CD8-positive, alpha-beta memory T cell (primary cell): ENCODE measurements at regions not wholly inside any gene's neighbourhood (a gene's known extent, or its start where the extent isn't known, plus 50 kb on each side); places are given as distances from the start of the nearest gene placed in this dataset.

Experiments used
- CTCF ChIA-PET: fragments of 350-600 bp; sonication (Branson Sonifier 250); formaldehyde crosslinking; loops from one replicate; lab custom pipeline; 2021; ENCODE audit warnings: antibody characterized with exemption; lab: Charles Lee
- POLR2A ChIA-PET: fragments of 350-600 bp; sonication (Branson Sonifier 250); formaldehyde crosslinking; loops from one replicate; lab custom pipeline; 2021; ENCODE audit warnings: antibody characterized with exemption; lab: Charles Lee
- DNase-seq, 5 donors: peaks; one replicate each; pipeline versions ENCODE4 v3.0.0 to v3.0.0-alpha.2; 2020 to 2022; ENCODE audit warnings: mixed read lengths in 1 of 5
- H3K27ac ChIP-seq: one replicate; pipeline ENCODE4 v1.7.0; 2013; ENCODE audit warnings: low read depth, mild to moderate bottlenecking, low read length, moderate library complexity
- H3K27me3 ChIP-seq: 2 replicates; pipeline ENCODE4 v1.7.0; 2013; ENCODE audit warnings: low read length, mild to moderate bottlenecking; ENCODE audit not compliant: insufficient read depth, poor library complexity, severe bottlenecking
- H3K36me3 ChIP-seq: 2 replicates; pipeline ENCODE4 v1.7.0; 2013; ENCODE audit warnings: mild to moderate bottlenecking, low read length, moderate library complexity; ENCODE audit not compliant: insufficient read depth
- H3K4me1 ChIP-seq: 2 replicates; pipeline ENCODE4 v1.7.0; 2013; ENCODE audit warnings: mild to moderate bottlenecking, low read length, moderate library complexity; ENCODE audit not compliant: insufficient read depth
- H3K4me3 ChIP-seq: 2 replicates; pipeline ENCODE4 v1.7.0; 2013; ENCODE audit warnings: mild to moderate bottlenecking, low read length
- H3K9me3 ChIP-seq: 2 replicates; pipeline ENCODE4 v1.7.0; 2013; ENCODE audit warnings: mild to moderate bottlenecking, low read length
- H3K27ac Mint-ChIP-seq, 8 donors: one replicate each; pipeline ENCODE4 v1.8.0; 2020 to 2021; ENCODE audit warnings: mixed read lengths in 8 of 8, mild to moderate bottlenecking in 6 of 8, inconsistent platforms in 3 of 8, moderate library complexity in 3 of 8
- H3K27me3 Mint-ChIP-seq, 2 donors: one replicate each; pipeline ENCODE4 v1.8.0; 2020 to 2021; ENCODE audit warnings: mixed read lengths in 2 of 2, mild to moderate bottlenecking in 1 of 2, moderate library complexity in 1 of 2
- H3K36me3 Mint-ChIP-seq, 3 donors: one replicate each; pipeline ENCODE4 v1.8.0; 2020 to 2021; ENCODE audit warnings: mixed read lengths in 3 of 3, inconsistent platforms in 1 of 3, mild to moderate bottlenecking in 1 of 3
- H3K4me1 Mint-ChIP-seq, 3 donors: one replicate each; pipeline ENCODE4 v1.8.0; 2020 to 2021; ENCODE audit warnings: mixed read lengths in 3 of 3, inconsistent platforms in 1 of 3, mild to moderate bottlenecking in 1 of 3
- H3K4me3 Mint-ChIP-seq, 7 donors: one replicate each; pipeline ENCODE4 v1.8.0; 2020 to 2021; ENCODE audit warnings: mixed read lengths in 7 of 7, mild to moderate bottlenecking in 6 of 7, moderate library complexity in 4 of 7, inconsistent platforms in 2 of 7
- H3K9me3 Mint-ChIP-seq, 5 donors: one replicate each; pipeline ENCODE4 v1.8.0; 2020 to 2022; ENCODE audit warnings: mixed read lengths in 5 of 5, mild to moderate bottlenecking in 3 of 5, moderate library complexity in 2 of 5, inconsistent platforms in 1 of 5

DNA sequence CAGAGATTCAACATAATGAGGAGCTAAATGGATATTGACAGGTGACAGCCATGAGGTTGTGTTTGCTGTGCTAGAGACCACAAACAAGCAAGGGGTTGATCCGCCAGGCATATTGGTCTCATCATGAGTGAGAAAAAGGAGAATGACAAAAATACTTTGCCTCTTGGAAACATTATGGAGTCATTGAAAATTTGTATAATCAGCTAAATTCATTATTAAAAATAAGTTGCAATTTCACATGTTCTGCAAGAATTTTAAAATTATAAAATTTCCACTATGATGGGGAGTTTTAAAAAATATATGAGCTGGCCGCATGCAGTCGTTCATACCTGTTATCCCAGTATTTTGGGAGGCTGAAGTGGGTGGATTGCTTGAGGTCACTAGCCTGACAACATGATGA is 912.3 kb upstream of the SLC35B3 start:
- Mint-ChIP-seq H3K36me3 (peaks cover 0 to 2% (median 0%) of the 10 kb centered on the region in 3 donors), H3K27ac (no peak overlapping the region), H3K4me3 (no peak overlapping the region), H3K4me1 (no peaks in the 10 kb centered on the region), H3K27me3 (peaks cover 0 to 2% of the 10 kb centered on the region in 2 donors), H3K9me3 (peaks cover 7 to 11% (median 9%) of the 10 kb centered on the region in 5 donors)
- DNase-seq: no peak
- ChIA-PET CTCF (no interaction called here), POLR2A (no interaction called here)
- Histone ChIP-seq H3K27me3 (no peaks in the 10 kb centered on the region), H3K4me1 (no peaks in the 10 kb centered on the region), H3K9me3 (no peaks in the 10 kb centered on the region), H3K27ac (no peak overlapping the region), H3K4me3 (no peak overlapping the region), H3K36me3 (no peaks in the 10 kb centered on the region)

DNA sequence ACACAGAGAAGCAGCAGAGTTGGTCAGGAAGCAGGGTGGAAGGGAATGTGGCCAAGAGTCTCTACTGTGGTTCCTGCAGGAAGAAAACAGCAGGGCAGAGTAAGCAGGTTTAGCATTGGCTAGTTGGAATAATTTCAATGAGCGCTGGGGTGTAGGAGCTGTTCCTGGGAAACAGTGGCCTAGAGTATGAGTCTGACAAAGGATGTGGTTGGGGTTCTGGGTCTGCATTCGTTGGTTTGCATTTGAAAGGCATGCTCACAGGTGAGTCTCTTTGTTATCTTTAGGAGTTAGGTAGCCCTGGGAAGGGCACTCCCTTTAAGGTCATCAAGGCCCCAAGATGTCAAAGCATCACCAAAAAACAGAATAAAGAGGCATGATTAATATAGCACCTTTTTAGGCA is 911.6 kb upstream of the SLC35B3 start:
- Mint-ChIP-seq H3K9me3 (peaks cover 3 to 12% (median 7%) of the 10 kb centered on the region in 5 donors), H3K4me3 (no peak overlapping the region), H3K27me3 (peaks cover 0 to 2% of the 10 kb centered on the region in 2 donors), H3K27ac (no peak overlapping the region), H3K4me1 (no peaks in the 10 kb centered on the region), H3K36me3 (peaks cover 0 to 2% (median 0%) of the 10 kb centered on the region in 3 donors)
- ChIA-PET CTCF (no interaction called here), POLR2A (no interaction called here)
- Histone ChIP-seq H3K27ac (no peak overlapping the region), H3K4me3 (no peak overlapping the region), H3K9me3 (no peaks in the 10 kb centered on the region), H3K36me3 (no peaks in the 10 kb centered on the region), H3K27me3 (no peaks in the 10 kb centered on the region), H3K4me1 (no peaks in the 10 kb centered on the region)
- no peak for DNase-seq

DNA sequence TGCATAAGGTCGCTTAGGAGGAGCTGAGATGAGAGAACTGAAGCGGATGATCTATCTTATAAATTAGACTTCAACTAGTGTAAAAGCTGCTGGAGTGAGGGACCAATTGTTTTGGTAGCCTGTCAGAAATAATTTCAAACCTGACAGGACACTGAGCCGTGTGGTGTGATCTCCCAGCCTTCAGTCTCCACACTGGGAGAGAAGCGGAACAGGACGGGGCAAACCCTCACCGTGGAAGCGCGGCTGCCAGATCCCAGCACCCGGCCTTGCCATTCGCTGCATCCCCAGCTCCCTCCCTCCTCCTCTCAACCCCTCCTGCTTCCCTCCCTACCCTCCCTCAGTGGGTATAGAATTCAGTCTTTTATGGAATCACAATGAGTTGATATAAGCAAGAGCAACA is 900.1 kb upstream of the SLC35B3 start:
- H3K27me3 Mint-ChIP-seq: no peaks in the 10 kb centered on the region
- ChIA-PET CTCF (no interaction called here), POLR2A (no interaction called here)
- H3K9me3 Mint-ChIP-seq: peaks cover 0 to 21% (median 5%) of the 10 kb centered on the region in 5 donors
- Histone ChIP-seq H3K27ac (no peak overlapping the region), H3K27me3 (no peaks in the 10 kb centered on the region), H3K36me3 (no peaks in the 10 kb centered on the region), H3K4me3 (no peak overlapping the region), H3K9me3 (no peaks in the 10 kb centered on the region), H3K4me1 (no peaks in the 10 kb centered on the region)
- H3K27ac Mint-ChIP-seq: no peak overlapping the region
- no peak overlapping the region for H3K4me3 Mint-ChIP-seq
- no peak for DNase-seq
- no peaks in the 10 kb centered on the region for H3K4me1 Mint-ChIP-seq
- H3K36me3 Mint-ChIP-seq: peaks cover 0 to 1% (median 0%) of the 10 kb centered on the region in 3 donors

DNA sequence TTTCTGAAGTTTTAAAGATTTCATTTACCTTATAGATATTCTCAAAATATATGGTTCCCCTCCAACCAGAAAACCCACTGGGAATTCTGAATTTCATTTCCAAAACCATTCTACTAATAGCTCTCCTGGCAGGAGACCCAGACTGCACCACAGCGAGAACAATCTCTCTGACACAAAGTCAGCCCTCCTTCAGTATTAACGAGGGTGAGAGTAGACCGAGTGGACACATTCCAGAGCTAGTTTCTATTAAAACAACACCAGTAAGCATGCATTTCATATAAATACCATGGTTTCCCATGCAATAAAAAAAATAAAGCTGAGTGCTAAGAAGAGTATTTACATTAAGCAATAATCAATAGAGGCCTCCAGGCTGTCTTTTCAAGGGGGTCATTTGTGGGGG is 899.6 kb upstream of the SLC35B3 start:
- Mint-ChIP-seq H3K27ac (no peak overlapping the region), H3K27me3 (no peaks in the 10 kb centered on the region), H3K9me3 (peaks cover 0 to 19% (median 4%) of the 10 kb centered on the region in 5 donors), H3K4me1 (no peaks in the 10 kb centered on the region), H3K36me3 (peaks cover 0 to 1% (median 0%) of the 10 kb centered on the region in 3 donors), H3K4me3 (no peak overlapping the region)
- Histone ChIP-seq H3K36me3 (no peaks in the 10 kb centered on the region), H3K4me3 (no peak overlapping the region), H3K4me1 (no peaks in the 10 kb centered on the region), H3K27me3 (no peaks in the 10 kb centered on the region), H3K27ac (no peak overlapping the region), H3K9me3 (no peaks in the 10 kb centered on the region)
- no peak for DNase-seq
- ChIA-PET CTCF (no interaction called here), POLR2A (no interaction called here)

DNA sequence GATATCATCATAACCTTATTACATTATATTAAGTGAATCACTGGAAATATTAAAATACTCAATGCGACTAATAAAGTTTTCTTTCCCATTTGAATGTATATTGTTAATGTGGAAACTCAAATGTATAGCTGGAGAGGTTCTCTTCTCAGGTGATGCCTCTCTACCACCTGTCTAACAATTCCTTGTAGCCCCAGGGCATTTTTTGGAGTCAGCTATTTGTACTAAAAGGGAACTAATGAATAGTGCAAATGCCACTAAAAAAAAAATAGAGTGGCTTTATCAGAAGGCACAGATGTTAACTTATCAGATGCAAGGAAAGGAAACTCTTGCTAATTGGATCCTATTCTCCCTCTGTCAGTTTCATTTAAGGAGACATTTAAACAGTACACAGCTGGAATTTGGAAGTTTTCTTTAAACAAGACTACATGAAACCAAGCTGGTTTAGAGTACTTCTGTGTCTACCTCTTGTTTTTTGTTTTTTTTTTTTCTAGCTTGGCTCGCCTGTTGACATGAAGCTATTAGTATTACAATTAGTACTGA is 897.0 kb upstream of the SLC35B3 start:
- ChIA-PET POLR2A (no interaction called here), CTCF (no interaction called here)
- H3K9me3 ChIP-seq: no peaks in the 10 kb centered on the region
- Mint-ChIP-seq H3K9me3 (peaks cover 3 to 34% (median 9%) of the 10 kb centered on the region in 5 donors), H3K27me3 (no peaks in the 10 kb centered on the region), H3K4me3 (no peak overlapping the region), H3K36me3 (peaks cover 0 to 1% (median 0%) of the 10 kb centered on the region in 3 donors), H3K27ac (no peak overlapping the region), H3K4me1 (no peaks in the 10 kb centered on the region)
- no peaks in the 10 kb centered on the region for H3K36me3 ChIP-seq
- H3K4me1 ChIP-seq: no peaks in the 10 kb centered on the region
- no peak for DNase-seq
- H3K4me3 ChIP-seq: no peak overlapping the region
- no peaks in the 10 kb centered on the region for H3K27me3 ChIP-seq
- no peak overlapping the region for H3K27ac ChIP-seq

DNA sequence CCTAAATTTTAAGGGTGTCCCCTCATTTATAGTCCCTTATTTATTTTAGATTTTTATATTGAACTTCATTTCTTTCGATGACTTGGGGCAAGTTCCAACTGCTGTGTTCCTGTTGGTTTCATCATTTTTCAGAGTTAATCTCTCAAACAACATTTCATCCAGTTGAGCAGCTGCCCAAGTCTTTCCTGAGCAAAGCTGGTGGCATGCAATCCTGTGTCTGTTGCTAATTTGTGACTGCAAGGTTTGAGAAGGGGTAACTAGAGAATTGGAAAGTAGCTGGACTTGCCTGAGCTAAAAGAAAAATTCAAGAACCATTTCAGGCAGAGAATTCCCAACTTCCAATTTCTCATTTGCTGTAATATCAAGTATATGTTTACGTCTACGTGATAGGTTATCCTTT is 881.5 kb upstream of the SLC35B3 start:
- no peaks in the 10 kb centered on the region for H3K4me1 Mint-ChIP-seq
- Histone ChIP-seq H3K9me3 (no peaks in the 10 kb centered on the region), H3K4me1 (no peaks in the 10 kb centered on the region), H3K27me3 (no peaks in the 10 kb centered on the region), H3K4me3 (no peak overlapping the region), H3K36me3 (no peaks in the 10 kb centered on the region), H3K27ac (no peak overlapping the region)
- DNase-seq: no peak
- POLR2A ChIA-PET: no interaction called here
- no peak overlapping the region for H3K4me3 Mint-ChIP-seq
- no peaks in the 10 kb centered on the region for H3K27me3 Mint-ChIP-seq
- peaks cover 0 to 34% (median 3%) of the 10 kb centered on the region in 5 donors for H3K9me3 Mint-ChIP-seq
- H3K36me3 Mint-ChIP-seq: no peaks in the 10 kb centered on the region
- CTCF ChIA-PET: no interaction called here
- H3K27ac Mint-ChIP-seq: no peak overlapping the region

DNA sequence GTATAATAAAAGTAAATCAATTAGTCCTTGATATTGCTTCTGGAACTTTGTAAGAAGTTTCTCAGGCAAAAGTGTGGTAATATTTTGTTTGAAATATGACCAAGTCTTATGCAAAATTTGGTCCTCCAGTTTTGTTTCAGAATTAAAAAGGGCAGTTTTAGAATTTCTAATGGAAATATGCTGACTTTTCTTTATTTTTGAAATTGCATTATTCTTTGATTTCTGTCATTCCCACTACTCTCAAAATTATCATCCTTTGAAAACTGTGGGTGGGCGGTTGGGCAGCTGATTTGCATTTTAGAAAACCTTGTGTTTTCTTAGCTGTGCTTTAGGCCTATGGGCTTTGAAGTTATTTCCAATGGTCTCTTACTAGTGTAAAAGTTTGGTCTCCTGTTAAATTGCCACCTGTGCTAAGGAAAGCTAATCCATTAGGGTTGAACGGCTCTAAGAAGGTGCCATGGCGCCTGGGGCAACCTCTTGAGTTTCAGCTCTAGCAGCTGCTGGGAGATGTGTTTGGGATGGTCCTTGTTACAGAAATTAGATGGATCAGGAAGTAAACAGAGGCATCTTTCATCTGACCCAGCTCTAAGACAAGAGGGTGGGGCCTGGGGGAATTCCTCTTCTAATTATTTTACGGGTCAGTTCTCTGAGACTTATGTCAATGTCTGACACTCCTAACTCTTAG is 880.8 kb upstream of the SLC35B3 start:
- no peaks in the 10 kb centered on the region for H3K36me3 ChIP-seq

DNA sequence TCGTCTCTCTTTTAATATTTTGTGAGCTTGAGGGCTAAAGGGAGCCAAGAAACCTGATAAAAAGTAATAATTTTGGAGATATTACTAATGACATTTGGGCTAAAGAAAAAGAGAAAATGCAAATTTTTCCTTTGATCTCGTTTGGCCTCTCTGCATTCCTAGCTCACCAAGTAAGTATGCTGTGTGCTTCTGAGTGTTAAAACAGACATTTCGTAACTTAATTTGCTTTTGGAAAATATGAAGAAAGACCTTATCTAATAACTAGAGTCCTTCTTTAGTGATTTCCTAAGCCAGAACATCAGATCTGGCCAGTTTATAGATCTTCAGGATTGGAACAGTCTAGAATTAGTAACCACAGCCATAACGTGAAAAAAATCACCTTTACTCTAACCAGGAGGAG is 872.9 kb upstream of the SLC35B3 start:
- no peaks in the 10 kb centered on the region for H3K27me3 Mint-ChIP-seq
- Histone ChIP-seq H3K36me3 (no peaks in the 10 kb centered on the region), H3K27me3 (no peaks in the 10 kb centered on the region), H3K4me3 (no peak overlapping the region), H3K4me1 (no peaks in the 10 kb centered on the region), H3K9me3 (no peaks in the 10 kb centered on the region), H3K27ac (no peak overlapping the region)
- no peaks in the 10 kb centered on the region for H3K36me3 Mint-ChIP-seq
- ChIA-PET POLR2A (no interaction called here), CTCF (no interaction called here)
- H3K27ac Mint-ChIP-seq: no peak overlapping the region
- H3K9me3 Mint-ChIP-seq: peaks cover 0 to 12% (median 0%) of the 10 kb centered on the region in 5 donors
- H3K4me3 Mint-ChIP-seq: no peak overlapping the region
- no peak for DNase-seq
- no peaks in the 10 kb centered on the region for H3K4me1 Mint-ChIP-seq

More for the DNA sequence above, 880.8 kb upstream of the SLC35B3 start:
- Histone ChIP-seq H3K4me1 (no peaks in the 10 kb centered on the region), H3K27me3 (no peaks in the 10 kb centered on the region), H3K9me3 (no peaks in the 10 kb centered on the region), H3K27ac (no peak overlapping the region), H3K4me3 (no peak overlapping the region)
- Mint-ChIP-seq H3K27ac (no peak overlapping the region), H3K27me3 (no peaks in the 10 kb centered on the region), H3K9me3 (peaks cover 0 to 32% (median 3%) of the 10 kb centered on the region in 5 donors), H3K36me3 (no peaks in the 10 kb centered on the region), H3K4me1 (no peaks in the 10 kb centered on the region), H3K4me3 (no peak overlapping the region)
- ChIA-PET POLR2A (no interaction called here), CTCF (no interaction called here)
- DNase-seq: no peak
